C4-2B (cell line): ENCODE measurements at regions not wholly inside any gene's neighbourhood (a gene's known extent, or its start where the extent isn't known, plus 50 kb on each side); places are given as distances from the start of the nearest gene placed in this dataset.

Source experiments
- H3K27ac ChIP-seq: fragments of 450-650 bp; 2 replicates; pipeline ENCODE4 v1.5.1; 2017
- CTCF ChIP-seq: fragments of 450-650 bp; conservative IDR thresholded peaks from 2 replicates; pipeline ENCODE4 v1.5.1; 2017; ENCODE audit warnings: mild to moderate bottlenecking
- ZFX ChIP-seq: fragments of 450-650 bp; IDR thresholded peaks from 2 replicates; pipeline ENCODE4 v1.6.1; 2017

GRCh38 chr10:120085096-120085796 is 192.7 kb downstream of the SEC23IP start:
- TF ChIP-seq ZFX (no peak), CTCF (no peak)

GRCh38 chr10:120086066-120086465 is 193.5 kb downstream of the SEC23IP start:
- no peak for TF ChIP-seq ZFX
- H3K27ac ChIP-seq: no peak overlapping the region

More at GRCh38 chr10:120085096-120085796, 192.7 kb downstream of the SEC23IP start:
- H3K27ac ChIP-seq: no peak overlapping the region

- TF ChIP-seq ZFX: no peak
- TF ChIP-seq CTCF: no peak
- H3K27ac ChIP-seq: no peak overlapping the region
These were observed 194.6 kb downstream of the SEC23IP start for GRCh38 chr10:120087109-120087508.

- peak overlapping the region; percentile 95 for H3K27ac ChIP-seq
- TF ChIP-seq CTCF: no peak
- no peak for TF ChIP-seq ZFX
These were observed 203.3 kb downstream of the SEC23IP start for GRCh38 chr10:120095875-120096274.

- peak overlapping the region; percentile 95 for H3K27ac ChIP-seq
- no peak for TF ChIP-seq ZFX
- no peak for TF ChIP-seq CTCF
These were observed 205.2 kb downstream of the SEC23IP start for GRCh38 chr10:120097766-120098165.

- no peak for TF ChIP-seq CTCF
- no peak for TF ChIP-seq ZFX
- H3K27ac ChIP-seq: peak overlapping the region; percentile 95; the same call in 1 of the 2 replicates
These were observed 205.9 kb downstream of the SEC23IP start for GRCh38 chr10:120098232-120098930.

GRCh38 chr10:120103738-120104560 is 211.4 kb downstream of the SEC23IP start:
- H3K27ac ChIP-seq: no peak overlapping the region
- TF ChIP-seq ZFX (no peak), CTCF (no peak)
